ENCODE measurements at regions not wholly inside any gene's neighbourhood (a gene's known extent, or its start where the extent isn't known, plus 50 kb on each side); places are given as distances from the start of the nearest gene placed in this dataset.

GRCh38 chr10:33884604-33885003, 550.1 kb upstream of the NRP1 start:
- intact Hi-C loops (cut with micrococcal nuclease), result no loop called here
- H3K4me3 Mint-ChIP-seq, result no peak overlapping the region

GRCh38 chr10:33883881-33884280, 549.4 kb upstream of the NRP1 start:
- no peak for TF ChIP-seq CTCF (IDR thresholded peaks at IDR 0.05)
- Mint-ChIP-seq H3K27me3 (ENCODE audit: low read depth in 3 of 3) (peaks cover 6 to 8% (median 7%) of the 10 kb centered on the region in 3 donors), H3K9me3 (peaks cover 3 to 12% (median 6%) of the 10 kb centered on the region in 7 donors), H3K27ac (no peak overlapping the region), H3K36me3 (no peaks in the 10 kb centered on the region), H3K4me1 (no peaks in the 10 kb centered on the region), H3K4me3 (no peak overlapping the region)
- intact Hi-C loops (cut with micrococcal nuclease), result no loop called here
- Histone ChIP-seq H3K4me3 (replicated peaks in 1 of 3; ENCODE audit: low read depth in 2 of 3, low read length in 3 of 3) (no peak overlapping the region), H3K27me3 (ENCODE audit: control insufficient read depth in 2 of 2, insufficient read depth in 2 of 2, low read length in 2 of 2) (no peaks in the 10 kb centered on the region), H4K20me1 (ENCODE audit: insufficient read depth, low read length) (no peaks in the 10 kb centered on the region), H3K9me3 (replicated peaks in 1 of 2; ENCODE audit: control insufficient read depth in 1 of 2, insufficient read depth in 1 of 2, low read length in 2 of 2) (no peaks in the 10 kb centered on the region), H3K9ac (ENCODE audit: insufficient read depth, low read length, poor library complexity, severe bottlenecking) (no peak overlapping the region), H3K36me3 (replicated peaks in 1 of 2; ENCODE audit: control insufficient read depth in 1 of 2, insufficient read depth in 2 of 2, low read length in 2 of 2) (no peaks in the 10 kb centered on the region), H3K79me2 (ENCODE audit: insufficient read depth, low read length) (no peaks in the 10 kb centered on the region), H2AFZ (ENCODE audit: insufficient read depth, low read depth, low read length, poor library complexity, severe bottlenecking) (no peak overlapping the region), H3K27ac (ENCODE audit: low read depth in 1 of 2, low read length in 2 of 2) (no peak overlapping the region), H3K4me1 (ENCODE audit: control insufficient read depth in 1 of 2, insufficient read depth in 2 of 2, low read length in 2 of 2) (no peaks in the 10 kb centered on the region), H3K4me2 (replicated peaks; ENCODE audit: extremely low read depth, low read length, poor library complexity, severe bottlenecking) (no peak overlapping the region)
- WGBS (ENCODE audit: insufficient coverage), result no CpG with 5 or more reads among the region's 1 CpG
- DNase-seq, result no peak

More at GRCh38 chr10:33884604-33885003, 550.1 kb upstream of the NRP1 start:
- Mint-ChIP-seq H3K4me1 (no peaks in the 10 kb centered on the region), H3K27ac (no peak overlapping the region), H3K27me3 (ENCODE audit: low read depth in 3 of 3) (peaks cover 3 to 5% (median 5%) of the 10 kb centered on the region in 3 donors), H3K9me3 (peaks cover 3 to 9% (median 4%) of the 10 kb centered on the region in 7 donors), H3K36me3 (no peaks in the 10 kb centered on the region)
- no peaks in the 10 kb centered on the region for H4K20me1 ChIP-seq (ENCODE audit: insufficient read depth, low read length)
- no peak overlapping the region for H3K27ac ChIP-seq (ENCODE audit: low read depth in 1 of 2, low read length in 2 of 2)
- no peak overlapping the region for H3K4me2 ChIP-seq (replicated peaks; ENCODE audit: extremely low read depth, low read length, poor library complexity, severe bottlenecking)
- H3K4me1 ChIP-seq (ENCODE audit: control insufficient read depth in 1 of 2, insufficient read depth in 2 of 2, low read length in 2 of 2), result no peaks in the 10 kb centered on the region
- no peaks in the 10 kb centered on the region for H3K9me3 ChIP-seq (replicated peaks in 1 of 2; ENCODE audit: control insufficient read depth in 1 of 2, insufficient read depth in 1 of 2, low read length in 2 of 2)
- no peak overlapping the region for H2AFZ ChIP-seq (ENCODE audit: insufficient read depth, low read depth, low read length, poor library complexity, severe bottlenecking)
- no peaks in the 10 kb centered on the region for H3K79me2 ChIP-seq (ENCODE audit: insufficient read depth, low read length)
- H3K36me3 ChIP-seq (replicated peaks in 1 of 2; ENCODE audit: control insufficient read depth in 1 of 2, insufficient read depth in 2 of 2, low read length in 2 of 2), result no peaks in the 10 kb centered on the region
- no peak for DNase-seq
- H3K27me3 ChIP-seq (ENCODE audit: control insufficient read depth in 2 of 2, insufficient read depth in 2 of 2, low read length in 2 of 2), result no peaks in the 10 kb centered on the region
- TF ChIP-seq CTCF (IDR thresholded peaks at IDR 0.05), result no peak
- no peak overlapping the region for H3K4me3 ChIP-seq (replicated peaks in 1 of 3; ENCODE audit: low read depth in 2 of 3, low read length in 3 of 3)
- no peak overlapping the region for H3K9ac ChIP-seq (ENCODE audit: insufficient read depth, low read length, poor library complexity, severe bottlenecking)
- no CpG with 5 or more reads among the region's 2 CpGs for WGBS (ENCODE audit: insufficient coverage)

Data from CD14-positive monocyte (primary cell).